ENCODE measurements at regions not wholly inside any gene's neighbourhood (a gene's known extent, or its start where the extent isn't known, plus 50 kb on each side); places are given as distances from the start of the nearest gene placed in this dataset.

DNA sequence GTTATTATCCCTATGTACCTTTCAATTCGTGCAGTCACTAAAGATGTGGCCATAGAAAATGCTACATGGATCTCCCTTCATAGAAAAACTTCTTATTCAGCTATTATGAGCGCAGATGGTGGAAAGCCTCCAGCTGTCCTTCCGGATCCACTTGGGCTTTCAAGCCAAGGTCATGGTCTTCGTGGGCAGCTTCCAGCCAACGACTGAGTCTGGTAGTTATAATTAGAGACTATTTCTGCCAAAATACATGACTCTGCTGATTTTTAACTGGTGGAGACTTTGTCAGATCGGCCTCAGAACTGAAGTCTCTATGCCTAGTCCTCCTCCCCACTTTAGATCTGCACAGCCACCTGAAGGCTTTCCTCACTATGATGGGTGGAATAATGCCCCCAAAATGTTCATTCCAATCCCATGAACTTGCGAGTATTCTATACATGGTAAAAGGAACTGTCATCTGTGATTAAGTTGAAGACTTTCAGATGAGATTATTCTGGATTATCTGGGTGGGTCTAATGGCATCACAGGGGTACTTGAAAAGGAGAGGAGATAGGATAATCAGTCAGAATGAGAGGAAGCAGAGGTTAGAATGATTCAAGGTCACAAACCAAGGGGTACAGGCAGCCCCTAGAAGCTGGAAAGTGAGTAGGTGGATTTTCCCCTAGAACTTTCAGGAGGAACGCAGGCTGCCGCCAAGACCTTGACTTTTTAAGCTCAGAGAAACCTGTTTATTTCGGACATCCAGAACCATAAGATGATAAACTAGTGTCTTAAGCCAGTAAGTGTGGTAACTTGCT lies 171.1 kb upstream of the CXCL13 start:
- Histone ChIP-seq H3K27me3 (replicated peaks in 1 of 7) (no peaks in the 10 kb centered on the region), H3K9me3 (no peaks in the 10 kb centered on the region), H3K36me3 (no peaks in the 10 kb centered on the region), H3K27ac (peak overlapping the region in 7 of 8 donors; percentile 12 to 74 (median 61)), H3K4me3 (no peak overlapping the region), H3K4me1 (peaks cover 7 to 31% (median 19%) of the 10 kb centered on the region in 6 donors)
- DNase-seq: no peak
- TF ChIP-seq CTCF (IDR thresholded peaks at IDR 0.05 in 8 of 11, conservative IDR thresholded peaks at IDR 0.05 in 3 of 11) (no peak), POLR2AphosphoS5 (IDR thresholded peaks at IDR 0.05) (peak in 1 of 3 donors; percentile 82)
- intact Hi-C loops (cut with DNase I; ENCODE audit: low total_unique reads): no loop called here
- 40 to 56% (median 46%) methylated on average over 10 of the region's 10 CpGs for WGBS, 5 donors

DNA sequence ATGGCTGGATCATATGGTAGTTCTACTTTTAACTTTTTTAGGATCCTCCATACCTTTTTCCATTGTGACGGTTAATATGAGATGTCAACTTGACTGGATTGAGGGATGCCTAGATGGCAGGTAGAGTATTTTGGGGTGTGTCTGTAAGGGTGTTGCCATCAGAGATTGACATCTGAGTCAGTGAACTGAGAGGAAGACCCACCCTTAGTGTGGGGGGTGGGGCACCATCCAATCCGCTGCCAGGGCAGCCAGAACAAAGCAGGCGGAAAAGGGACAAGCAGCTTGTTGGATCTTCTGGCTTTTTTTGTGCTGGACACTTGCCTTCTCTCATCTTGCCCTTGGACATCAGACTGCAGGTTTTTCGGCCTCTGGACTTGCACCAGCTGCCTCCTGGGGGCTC lies 168.5 kb upstream of the CXCL13 start:
- DNase-seq: no peak
- Histone ChIP-seq H3K4me1 (peaks cover 7 to 31% (median 19%) of the 10 kb centered on the region in 6 donors), H3K4me3 (no peak overlapping the region), H3K36me3 (no peaks in the 10 kb centered on the region), H3K27ac (no peak overlapping the region), H3K27me3 (replicated peaks in 1 of 7) (no peaks in the 10 kb centered on the region), H3K9me3 (no peaks in the 10 kb centered on the region)
- intact Hi-C loops (cut with DNase I; ENCODE audit: low total_unique reads): no loop called here
- no peak for TF ChIP-seq CTCF (IDR thresholded peaks at IDR 0.05 in 8 of 11, conservative IDR thresholded peaks at IDR 0.05 in 3 of 11)
- no peak for TF ChIP-seq POLR2AphosphoS5 (IDR thresholded peaks at IDR 0.05)
- no peak for TF ChIP-seq POLR2A (IDR thresholded peaks at IDR 0.05)
- WGBS, 5 donors: 93 to 98% (median 97%) methylated on average over 4 of the region's 4 CpGs

- no peak for TF ChIP-seq CTCF (IDR thresholded peaks at IDR 0.05 in 8 of 11, conservative IDR thresholded peaks at IDR 0.05 in 3 of 11)
- no peak for TF ChIP-seq POLR2AphosphoS5 (IDR thresholded peaks at IDR 0.05)
- TF ChIP-seq POLR2A (IDR thresholded peaks at IDR 0.05): no peak
- WGBS, 5 donors: 93 to 99% (median 95%) methylated on average over 9 of the region's 9 CpGs
- H3K4me1 ChIP-seq: peaks cover under 1 to 21% (median 12%) of the 10 kb centered on the region in 6 donors
- H3K36me3 ChIP-seq: no peaks in the 10 kb centered on the region
- no peak overlapping the region for H3K27ac ChIP-seq
- H3K9me3 ChIP-seq: no peaks in the 10 kb centered on the region
- DNase-seq: no peak
- no peak overlapping the region for H3K4me3 ChIP-seq
- H3K27me3 ChIP-seq (replicated peaks in 1 of 7): no peaks in the 10 kb centered on the region
- intact Hi-C loops (cut with DNase I; ENCODE audit: low total_unique reads): no loop called here
Measured at GRCh38 chr4:77438549-77438948, 167.1 kb upstream of the CXCL13 start.

DNA sequence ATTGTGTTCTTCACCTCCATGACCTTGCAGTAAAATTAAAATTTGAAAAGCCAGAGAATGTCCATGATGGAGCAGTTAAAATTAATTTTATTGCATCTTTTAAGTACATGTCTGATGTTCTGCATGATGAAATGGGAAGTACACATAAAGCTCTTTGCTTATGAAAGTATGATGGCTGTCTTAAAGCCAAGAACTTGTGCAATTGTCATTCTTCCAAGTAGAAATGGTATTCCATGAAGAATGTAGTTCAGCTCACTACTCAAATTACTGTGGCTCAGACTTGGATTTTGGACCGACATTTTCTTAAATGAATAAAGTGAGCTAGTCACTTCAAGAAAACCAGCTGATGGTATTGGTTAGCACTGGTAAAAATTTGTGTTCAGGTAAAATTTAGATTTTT lies 161.7 kb upstream of the CXCL13 start:
- intact Hi-C loops (cut with DNase I; ENCODE audit: low total_unique reads): no loop called here
- no peak for DNase-seq
- no peaks in the 10 kb centered on the region for H3K36me3 ChIP-seq
- 84 to 92% (median 90%) methylated on average over 1 of the region's 1 CpG for WGBS, 5 donors
- H3K27ac ChIP-seq: peak overlapping the region in 3 of 8 donors; percentile 29 to 70 (median 68)
- H3K4me1 ChIP-seq: no peaks in the 10 kb centered on the region
- no peaks in the 10 kb centered on the region for H3K9me3 ChIP-seq
- TF ChIP-seq POLR2A (IDR thresholded peaks at IDR 0.05) (no peak), POLR2AphosphoS5 (IDR thresholded peaks at IDR 0.05) (no peak), CTCF (IDR thresholded peaks at IDR 0.05 in 8 of 11, conservative IDR thresholded peaks at IDR 0.05 in 3 of 11) (no peak)
- no peak overlapping the region for H3K4me3 ChIP-seq
- H3K27me3 ChIP-seq (replicated peaks in 1 of 7): no peaks in the 10 kb centered on the region

Data from spleen (tissue), 11 donors.